Loucy (cell line): ENCODE measurements at regions not wholly inside any gene's neighbourhood (a gene's known extent, or its start where the extent isn't known, plus 50 kb on each side); places are given as distances from the start of the nearest gene placed in this dataset.

Experiments used
- H2AFZ ChIP-seq: fragments of 200-600 bp; sonication (generic); 2 replicates; pipeline ENCODE4 v1.6.0; 2016; ENCODE audit warnings: antibody characterized with exemption, mild to moderate bottlenecking, low read length, moderate library complexity
- H3F3A ChIP-seq: fragments of 200-600 bp; 2 replicates; pipeline ENCODE4 v1.6.0; 2016; ENCODE audit warnings: antibody characterized with exemption, low read depth, mild to moderate bottlenecking
- H3K27me3 ChIP-seq: fragments of 200-600 bp; sonication (generic); 2 replicates; pipeline ENCODE4 v1.6.1; 2014; ENCODE audit warnings: low read length, mild to moderate bottlenecking; ENCODE audit not compliant: insufficient read depth, poor library complexity, severe bottlenecking
- H3K36me3 ChIP-seq: fragments of 200-600 bp; sonication (generic); 2 replicates; pipeline ENCODE4 v1.6.1; 2016; ENCODE audit warnings: low read length; ENCODE audit not compliant: insufficient read depth
- H3K4me1 ChIP-seq: fragments of 200-600 bp; sonication (generic); 2 replicates; pipeline ENCODE4 v1.5.1; 2014; ENCODE audit warnings: low read length, mild to moderate bottlenecking; ENCODE audit not compliant: insufficient read depth, poor library complexity, severe bottlenecking
- H3K4me2 ChIP-seq: fragments of 200-600 bp; sonication (generic); 2 replicates; pipeline ENCODE4 v1.6.0; 2014; ENCODE audit warnings: antibody characterized with exemption, low read length, low read depth, mild to moderate bottlenecking; ENCODE audit not compliant: poor library complexity, severe bottlenecking
- H3K4me3 ChIP-seq: fragments of 200-600 bp; sonication (generic); 2 replicates; pipeline ENCODE4 v1.5.1; 2014; ENCODE audit warnings: low read length, mild to moderate bottlenecking, mixed read lengths; ENCODE audit not compliant: poor library complexity, severe bottlenecking
- H3K79me2 ChIP-seq: fragments of 200-600 bp; sonication (generic); 2 replicates; pipeline ENCODE4 v1.6.1; 2014; ENCODE audit warnings: low read length; ENCODE audit not compliant: insufficient read depth
- H3K9ac ChIP-seq: fragments of 200-600 bp; sonication (generic); 2 replicates; pipeline ENCODE4 v1.6.0; 2014; ENCODE audit warnings: mild to moderate bottlenecking, low read depth, low read length, moderate library complexity; ENCODE audit not compliant: poor library complexity, severe bottlenecking
- H3K9me2 ChIP-seq: fragments of 200-600 bp; sonication (generic); replicated peaks from 2 replicates; pipeline ENCODE4 v1.6.1; 2016; ENCODE audit warnings: low read depth, low read length, mixed read lengths
- H3K9me3 ChIP-seq: fragments of 200-600 bp; sonication (generic); 2 replicates; pipeline ENCODE4 v1.6.1; 2014; ENCODE audit warnings: mild to moderate bottlenecking, antibody characterized with exemption, low read length, low read depth; ENCODE audit not compliant: insufficient read depth
- H4K20me1 ChIP-seq: fragments of 200-600 bp; sonication (generic); 2 replicates; pipeline ENCODE4 v1.6.0; 2014; ENCODE audit warnings: antibody characterized with exemption, low read length, mild to moderate bottlenecking; ENCODE audit not compliant: insufficient read depth, poor library complexity, severe bottlenecking
- CTCF ChIP-seq: fragments of 200-600 bp; sonication (generic); conservative IDR thresholded peaks from 2 replicates; pipeline ENCODE4 v1.5.1; 2014; ENCODE audit warnings: mild to moderate bottlenecking, antibody characterized with exemption, low read length
- EZH2phosphoT487 ChIP-seq: fragments of 200-600 bp; IDR thresholded peaks from 2 replicates; pipeline ENCODE4 v1.6.1; 2018; ENCODE audit warnings: antibody characterized with exemption, mild to moderate bottlenecking, moderate library complexity, borderline replicate concordance

- Histone ChIP-seq H2AFZ (no peak overlapping the region), H4K20me1 (no peaks in the 10 kb centered on the region), H3K79me2 (no peaks in the 10 kb centered on the region), H3K4me2 (no peak overlapping the region), H3F3A (no peaks in the 10 kb centered on the region), H3K4me1 (no peaks in the 10 kb centered on the region), H3K9me2 (no peaks in the 10 kb centered on the region), H3K9ac (no peak overlapping the region), H3K27me3 (no peaks in the 10 kb centered on the region), H3K4me3 (no peak overlapping the region), H3K36me3 (no peaks in the 10 kb centered on the region), H3K9me3 (no peaks in the 10 kb centered on the region)
- TF ChIP-seq EZH2phosphoT487 (no peak), CTCF (no peak)
Observed at GRCh38 chr4:79585834-79586233, 177.8 kb upstream of the GK2 start.

GRCh38 chr4:79585330-79585729 lies 177.3 kb upstream of the GK2 start:
- H3K9me2 ChIP-seq: no peaks in the 10 kb centered on the region

GRCh38 chr4:79584902-79585301 lies 176.9 kb upstream of the GK2 start:
- H2AFZ ChIP-seq: no peak overlapping the region
- H3K9ac ChIP-seq: no peak overlapping the region

More at GRCh38 chr4:79585330-79585729, 177.3 kb upstream of the GK2 start:
- Histone ChIP-seq H3K4me3 (no peak overlapping the region), H2AFZ (no peak overlapping the region), H3K27me3 (no peaks in the 10 kb centered on the region), H3K9me3 (no peaks in the 10 kb centered on the region), H3K4me2 (no peak overlapping the region), H3F3A (no peaks in the 10 kb centered on the region), H3K79me2 (no peaks in the 10 kb centered on the region), H3K4me1 (no peaks in the 10 kb centered on the region), H4K20me1 (no peaks in the 10 kb centered on the region), H3K9ac (no peak overlapping the region), H3K36me3 (no peaks in the 10 kb centered on the region)
- TF ChIP-seq EZH2phosphoT487: no peak
- TF ChIP-seq CTCF: no peak

More at GRCh38 chr4:79584902-79585301, 176.9 kb upstream of the GK2 start:
- no peaks in the 10 kb centered on the region for H3K9me3 ChIP-seq
- H3K9me2 ChIP-seq: no peaks in the 10 kb centered on the region
- H3K4me2 ChIP-seq: no peak overlapping the region
- H3F3A ChIP-seq: no peaks in the 10 kb centered on the region
- TF ChIP-seq CTCF (no peak), EZH2phosphoT487 (no peak)
- no peak overlapping the region for H3K4me3 ChIP-seq
- H4K20me1 ChIP-seq: no peaks in the 10 kb centered on the region
- no peaks in the 10 kb centered on the region for H3K79me2 ChIP-seq
- H3K36me3 ChIP-seq: no peaks in the 10 kb centered on the region
- H3K27me3 ChIP-seq: no peaks in the 10 kb centered on the region
- H3K4me1 ChIP-seq: no peaks in the 10 kb centered on the region
